ENCODE measurements at regions not wholly inside any gene's neighbourhood (a gene's known extent, or its start where the extent isn't known, plus 50 kb on each side); places are given as distances from the start of the nearest gene placed in this dataset.
"Not testable (repeated sequence)": the region's sequence is repeated elsewhere in the genome, so short reads cannot be mapped to it uniquely, and the experiment has no call there.

DNA sequence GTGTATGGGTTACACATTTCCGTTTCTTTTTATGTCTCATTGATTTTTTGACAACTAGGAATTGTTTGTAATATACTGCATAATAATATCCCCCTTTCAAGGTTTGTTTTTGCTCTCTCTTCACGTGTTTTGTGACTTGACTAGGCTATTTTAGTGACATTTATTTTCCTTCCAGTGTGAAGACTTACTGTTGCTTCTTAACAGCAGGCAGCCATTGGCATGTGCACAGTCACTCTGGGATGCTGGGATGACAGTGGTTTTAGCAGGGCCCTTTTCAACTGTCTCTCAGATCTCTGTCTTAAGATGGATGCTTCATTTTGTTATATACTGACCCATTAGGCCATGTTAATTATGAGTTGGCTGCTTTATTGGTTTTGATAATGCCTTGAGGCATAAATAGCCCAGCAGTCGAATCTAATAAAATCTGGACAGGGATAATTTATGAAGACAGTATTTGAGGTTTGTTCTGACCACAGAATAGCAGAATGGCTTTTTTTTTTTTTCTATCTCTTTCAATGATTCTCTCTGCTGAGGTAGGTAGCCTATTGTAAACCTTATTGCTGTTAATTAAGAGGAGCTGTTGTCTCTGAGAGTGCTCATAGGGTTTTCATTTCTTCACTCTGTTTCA lies 536.0 kb downstream of the GABRG2 start:
- no peak for TF ChIP-seq CTCF (IDR thresholded peaks at IDR 0.05; ENCODE audit: low read depth, low read length)
- no peak overlapping the region for H3K27ac ChIP-seq (ENCODE audit: low read depth, low read length)
- H3K27me3 ChIP-seq (ENCODE audit: control insufficient read depth, insufficient read depth, low read length) = no peaks in the 10 kb centered on the region
- POLR2A ChIA-PET = no interaction called here
- H3K9me3 ChIP-seq (ENCODE audit: control insufficient read depth, insufficient read depth, low read length) = peaks cover 3% of the 10 kb centered on the region; the same call in 1 of the 2 replicates
- no peak overlapping the region for H3K4me3 ChIP-seq (ENCODE audit: low read depth, low read length)
- CTCF ChIA-PET = no interaction called here
- no peak for DNase-seq (ENCODE audit: low read depth, low spot score)

- CTCF ChIA-PET = no interaction called here
- Histone ChIP-seq H3K9me3 (ENCODE audit: control insufficient read depth, insufficient read depth, low read length) (peaks cover 14% of the 10 kb centered on the region), H3K4me3 (ENCODE audit: low read depth, low read length) (no peak overlapping the region), H3K27ac (ENCODE audit: low read depth, low read length) (no peak overlapping the region), H3K27me3 (ENCODE audit: control insufficient read depth, insufficient read depth, low read length) (no peaks in the 10 kb centered on the region)
- POLR2A ChIA-PET = no interaction called here
- DNase-seq (ENCODE audit: low read depth, low spot score) = no peak
- TF ChIP-seq CTCF (IDR thresholded peaks at IDR 0.05; ENCODE audit: low read depth, low read length) = no peak
Observed at GRCh38 chr5:162607879-162608278, 540.3 kb downstream of the GABRG2 start.

GRCh38 chr5:162621726-162622263 lies 554.2 kb downstream of the GABRG2 start:
- peaks cover 21% of the 10 kb centered on the region for H3K9me3 ChIP-seq (ENCODE audit: control insufficient read depth, insufficient read depth, low read length)
- DNase-seq (ENCODE audit: low read depth, low spot score); H3K27ac ChIP-seq (ENCODE audit: low read depth, low read length); POLR2A ChIA-PET; H3K27me3 ChIP-seq (ENCODE audit: control insufficient read depth, insufficient read depth, low read length); H3K4me3 ChIP-seq (ENCODE audit: low read depth, low read length); CTCF ChIA-PET: not testable (repeated sequence)

GRCh38 chr5:162624110-162624509 lies 556.5 kb downstream of the GABRG2 start:
- ChIA-PET POLR2A (no interaction called here), CTCF (no interaction called here)
- Histone ChIP-seq H3K27ac (ENCODE audit: low read depth, low read length) (no peak overlapping the region), H3K9me3 (ENCODE audit: control insufficient read depth, insufficient read depth, low read length) (peaks cover 21% of the 10 kb centered on the region), H3K4me3 (ENCODE audit: low read depth, low read length) (no peak overlapping the region), H3K27me3 (ENCODE audit: control insufficient read depth, insufficient read depth, low read length) (no peaks in the 10 kb centered on the region)
- no peak for TF ChIP-seq CTCF (IDR thresholded peaks at IDR 0.05; ENCODE audit: low read depth, low read length)
- no peak for DNase-seq (ENCODE audit: low read depth, low spot score)

- Histone ChIP-seq H3K27me3 (ENCODE audit: control insufficient read depth, insufficient read depth, low read length) (no peaks in the 10 kb centered on the region), H3K4me3 (ENCODE audit: low read depth, low read length) (no peak overlapping the region), H3K9me3 (ENCODE audit: control insufficient read depth, insufficient read depth, low read length) (peaks cover 8% of the 10 kb centered on the region; the same call in 1 of the 2 replicates), H3K27ac (ENCODE audit: low read depth, low read length) (no peak overlapping the region)
- ChIA-PET CTCF (no interaction called here), POLR2A (no interaction called here)
- DNase-seq (ENCODE audit: low read depth, low spot score) = no peak
- TF ChIP-seq CTCF (IDR thresholded peaks at IDR 0.05; ENCODE audit: low read depth, low read length) = no peak
Observed at GRCh38 chr5:162637481-162637880, 569.9 kb downstream of the GABRG2 start.
